Mammary epithelial cell (primary cell): ENCODE measurements at regions not wholly inside any gene's neighbourhood (a gene's known extent, or its start where the extent isn't known, plus 50 kb on each side); places are given as distances from the start of the nearest gene placed in this dataset.

Experiments used
- CTCF ChIP-seq, 2 donors: IDR thresholded peaks in 1 of 2; conservative IDR thresholded peaks in 1 of 2; 2 replicates each; pipeline ENCODE4 v1.5.1; 2011 to 2012; ENCODE audit warnings: inconsistent platforms in 2 of 2, low read length in 2 of 2, mild to moderate bottlenecking in 2 of 2, control low read depth in 1 of 2, low read depth in 1 of 2; ENCODE audit not compliant: insufficient read depth in 1 of 2; ENCODE audit errors: extremely low read depth in 1 of 2
- EZH2 ChIP-seq: IDR thresholded peaks from 2 replicates; pipeline ENCODE4 v1.6.1; 2012; ENCODE audit warnings: low read length, inconsistent platforms, borderline replicate concordance

DNA sequence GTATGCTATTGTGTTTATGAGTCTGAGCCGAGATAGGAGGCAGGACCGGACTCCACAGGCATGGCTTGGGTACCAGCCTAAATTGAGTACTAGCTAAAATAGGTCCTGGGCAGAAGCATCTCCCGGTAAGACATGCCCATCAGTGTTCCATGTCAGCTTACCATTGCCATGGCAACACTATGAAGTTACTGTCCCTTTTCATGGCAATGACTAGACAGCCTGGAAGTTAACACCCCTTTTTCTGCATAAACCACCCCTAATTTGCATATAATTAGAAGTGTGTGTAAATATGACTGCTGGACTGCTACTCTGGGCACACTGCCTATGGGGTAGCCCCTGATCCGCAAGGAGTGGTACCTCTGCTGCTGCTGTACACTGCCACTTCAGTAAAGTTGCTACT is 1005.1 kb upstream of the FAM98A start:
- no peak for TF ChIP-seq CTCF (conservative IDR thresholded peaks at IDR 0.05 in 1 of 2, IDR thresholded peaks at IDR 0.05 in 1 of 2; ENCODE audit: extremely low read depth in 1 of 2, insufficient read depth in 1 of 2, low read depth in 1 of 2, low read length in 2 of 2)
- no peak for TF ChIP-seq EZH2
